HG03060 (cell line): ENCODE measurements at regions not wholly inside any gene's neighbourhood (a gene's known extent, or its start where the extent isn't known, plus 50 kb on each side); places are given as distances from the start of the nearest gene placed in this dataset.

ENCODE experiments used
- ATAC-seq: cut with Tn5 transposase; IDR thresholded peaks from one replicate; pipeline ENCODE4 v1.9.1; 2021; ENCODE audit warnings: low read depth, moderate number of reproducible peaks; ENCODE audit not compliant: unreplicated experiment

DNA sequence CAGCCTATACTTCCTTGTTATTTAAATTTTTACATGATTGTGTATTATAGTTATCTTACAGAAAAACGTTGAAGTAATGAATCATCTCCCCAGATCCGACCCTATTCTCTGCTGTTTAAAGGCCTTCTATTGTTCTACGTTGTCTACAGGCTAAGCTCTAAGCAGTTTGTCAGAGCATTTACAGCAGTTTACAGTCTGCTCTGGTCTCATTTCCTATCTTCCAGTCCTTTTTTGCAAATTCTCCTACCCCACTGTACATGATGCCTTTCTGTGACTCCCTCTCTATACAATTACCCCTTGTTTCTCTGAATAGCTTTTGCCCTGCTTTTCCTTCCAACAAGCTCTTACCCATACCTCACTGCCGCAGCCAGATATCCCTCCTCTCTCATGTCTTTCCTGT lies 319.2 kb upstream of the FMN2 start:
- ATAC-seq, result no peak

DNA sequence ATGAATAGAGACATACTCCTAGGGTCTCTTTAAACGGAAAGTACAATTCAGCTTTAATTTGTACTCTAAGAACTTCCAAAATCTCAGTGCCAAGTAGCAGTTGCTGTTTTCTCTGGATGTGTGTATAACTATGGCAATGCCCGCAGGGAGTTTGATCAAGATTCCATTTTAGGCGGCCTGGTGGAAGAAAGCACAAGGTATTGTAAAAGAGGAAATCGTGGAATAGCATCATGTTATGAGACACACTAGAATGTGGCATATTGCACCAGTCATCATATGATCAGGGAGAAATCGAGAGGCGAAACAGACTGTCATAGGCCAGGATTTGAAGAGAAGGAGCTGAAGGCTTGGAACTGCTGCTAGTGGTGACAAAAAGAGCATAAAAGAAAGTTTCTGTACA lies 316.2 kb upstream of the FMN2 start:
- ATAC-seq, result no peak

DNA sequence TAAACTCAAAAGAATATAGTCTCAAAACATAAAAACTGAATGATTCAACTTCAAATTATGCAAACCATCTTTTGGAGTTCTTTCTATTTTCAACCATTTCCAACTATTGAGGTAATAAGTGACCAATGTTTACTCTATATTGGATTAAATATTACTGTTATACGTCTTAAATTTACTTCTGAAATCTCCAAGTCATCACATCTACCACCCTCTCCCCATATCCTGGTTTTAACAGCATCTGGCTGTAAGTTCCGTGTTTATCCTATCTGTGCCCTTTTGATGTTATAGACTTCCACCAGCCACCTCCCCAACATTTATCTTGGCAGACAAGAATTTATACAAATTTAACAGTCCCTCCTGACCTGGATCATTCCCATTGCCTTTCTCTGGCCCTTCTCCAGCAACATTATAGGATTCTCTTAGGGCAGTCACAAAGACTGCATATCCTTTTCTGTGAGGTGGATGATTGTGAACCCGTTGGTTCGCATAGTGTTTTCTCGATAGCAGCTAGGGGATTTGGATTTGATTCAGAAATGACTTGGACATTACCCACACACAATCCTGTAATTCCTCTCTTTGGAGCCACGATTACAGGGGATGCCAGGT lies 313.4 kb upstream of the FMN2 start:
- no peak for ATAC-seq

DNA sequence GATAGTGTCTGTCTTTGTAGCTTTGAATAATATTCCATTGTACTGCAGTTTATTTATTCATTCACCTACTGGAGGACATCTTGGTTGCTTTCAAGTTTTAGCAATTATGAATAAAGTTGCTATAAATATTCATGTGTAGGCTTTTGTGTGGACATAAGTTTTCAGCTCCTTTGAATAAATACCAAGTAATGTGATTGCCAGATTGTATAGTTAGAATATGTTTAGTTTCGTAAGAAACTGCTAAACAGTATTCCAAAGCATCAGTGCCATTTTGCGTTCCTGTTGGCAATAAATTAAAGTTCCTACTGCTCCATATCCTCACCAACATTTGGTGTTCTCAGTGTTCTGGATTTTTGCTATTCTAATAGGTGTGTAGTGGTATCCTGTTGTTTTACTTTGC lies 311.7 kb upstream of the FMN2 start:
- ATAC-seq, result no peak

DNA sequence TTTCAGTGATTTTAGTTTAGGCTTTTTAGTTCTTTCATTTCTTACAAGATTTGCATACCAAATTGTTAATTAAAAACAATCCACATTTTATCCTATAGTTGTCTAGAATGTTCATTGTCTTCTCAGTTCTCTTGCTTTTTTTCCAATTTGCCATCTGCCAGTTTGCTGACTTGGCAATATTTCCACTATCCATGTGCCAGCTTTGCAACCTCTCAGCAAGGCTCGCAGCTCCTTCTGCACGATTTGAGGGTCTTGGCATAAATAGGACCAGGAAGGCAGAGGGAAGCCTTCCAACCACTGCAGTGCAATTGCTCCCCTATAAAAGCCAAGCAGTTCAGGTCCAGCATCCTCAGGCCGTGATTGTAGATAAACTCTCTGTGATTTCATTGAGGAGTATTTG lies 306.8 kb upstream of the FMN2 start:
- ATAC-seq, result no peak

DNA sequence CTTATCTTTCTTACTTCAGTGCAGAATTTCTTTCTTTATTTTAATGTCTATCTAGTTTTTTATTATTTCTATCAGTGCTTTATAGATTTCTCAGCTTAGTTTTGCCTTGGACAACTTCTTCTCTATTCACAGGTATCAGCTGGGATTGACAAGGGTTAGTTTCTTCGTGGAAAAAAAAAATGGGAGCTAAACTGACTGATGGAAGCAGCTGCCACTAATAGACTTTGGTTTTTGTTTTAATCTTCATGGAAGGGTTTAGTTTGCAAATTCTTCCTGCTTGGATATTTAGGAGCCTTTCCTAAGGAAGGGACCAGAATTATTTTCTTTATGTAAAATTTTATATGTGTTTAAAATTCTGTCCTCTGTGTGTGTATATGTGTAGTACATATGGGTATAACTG lies 306.1 kb upstream of the FMN2 start:
- ATAC-seq, result no peak

DNA sequence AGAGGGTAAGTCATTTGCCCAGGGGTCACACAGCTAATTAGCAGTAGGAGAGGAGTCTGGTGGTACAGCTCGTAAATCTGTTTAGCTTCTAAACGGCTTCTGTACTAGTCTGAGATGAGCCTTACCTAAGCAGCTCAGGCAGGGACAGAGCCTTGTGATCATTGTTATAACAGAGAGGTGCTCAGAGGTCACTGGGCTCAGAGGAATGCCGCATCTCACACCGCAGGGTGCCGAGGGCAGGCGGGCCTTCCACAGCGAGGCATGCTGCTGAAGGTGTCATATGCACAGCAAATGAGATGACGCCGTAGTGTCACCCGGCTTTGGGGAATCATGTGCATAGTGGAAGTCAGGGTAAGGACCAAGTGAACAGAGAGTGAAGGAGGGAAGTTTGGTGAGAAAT lies 305.2 kb upstream of the FMN2 start:
- ATAC-seq, result no peak

DNA sequence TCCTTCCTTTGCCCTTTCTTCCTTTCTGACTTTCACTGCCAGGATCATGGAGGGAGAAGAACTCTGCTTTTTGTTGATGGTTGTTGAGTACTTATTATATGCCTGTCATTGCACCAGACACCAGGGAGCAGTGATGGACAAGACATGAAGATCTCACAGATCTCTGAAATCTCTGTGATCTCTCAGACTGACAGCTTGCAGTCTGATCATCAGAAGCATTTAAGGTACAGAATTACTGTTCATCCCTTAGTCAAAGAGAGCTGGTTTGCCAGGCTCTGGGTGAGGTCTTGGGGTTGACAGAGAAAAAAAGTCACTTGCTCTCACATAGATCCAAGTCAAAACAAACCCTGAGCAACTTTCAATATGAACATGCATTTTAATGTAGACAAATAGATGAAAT lies 299.5 kb upstream of the FMN2 start:
- ATAC-seq, result no peak

DNA sequence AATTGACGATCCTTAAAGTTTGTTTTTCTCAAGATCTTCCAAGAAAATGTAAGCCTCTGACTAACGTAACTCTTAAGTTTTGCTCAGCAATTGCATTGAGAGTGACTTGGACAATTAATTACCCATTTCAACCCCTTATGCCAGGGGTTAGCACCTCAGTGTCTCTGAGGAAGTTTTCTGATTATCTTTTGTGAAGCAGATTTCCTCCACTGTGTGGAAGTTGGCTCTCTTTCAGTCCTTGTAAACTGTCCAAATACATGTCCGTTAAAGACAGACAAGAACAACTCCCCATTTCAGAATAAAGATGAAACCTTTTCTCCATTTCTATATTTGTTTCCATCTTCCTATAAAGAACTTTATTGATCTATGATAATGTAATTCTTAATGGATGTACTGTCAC lies 296.4 kb upstream of the FMN2 start:
- ATAC-seq, result no peak

DNA sequence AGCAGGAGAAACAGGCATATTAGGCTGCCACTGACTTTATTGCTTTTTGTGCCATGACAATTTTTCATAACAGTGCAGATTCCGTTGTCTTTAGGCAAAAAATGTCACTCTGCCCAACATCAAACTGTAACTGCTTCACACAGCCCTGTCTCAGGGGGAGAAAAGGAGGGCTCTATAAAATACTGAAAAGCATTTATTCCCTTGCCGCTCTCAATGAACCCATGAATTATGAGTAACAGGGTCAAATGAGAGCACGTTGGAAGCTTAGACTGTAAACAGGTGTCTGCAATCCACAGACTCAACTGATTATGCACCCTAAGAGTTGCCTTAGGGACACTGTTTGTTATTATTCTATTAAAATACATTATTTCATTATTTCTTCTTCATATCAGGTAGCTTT lies 292.1 kb upstream of the FMN2 start:
- no peak for ATAC-seq

DNA sequence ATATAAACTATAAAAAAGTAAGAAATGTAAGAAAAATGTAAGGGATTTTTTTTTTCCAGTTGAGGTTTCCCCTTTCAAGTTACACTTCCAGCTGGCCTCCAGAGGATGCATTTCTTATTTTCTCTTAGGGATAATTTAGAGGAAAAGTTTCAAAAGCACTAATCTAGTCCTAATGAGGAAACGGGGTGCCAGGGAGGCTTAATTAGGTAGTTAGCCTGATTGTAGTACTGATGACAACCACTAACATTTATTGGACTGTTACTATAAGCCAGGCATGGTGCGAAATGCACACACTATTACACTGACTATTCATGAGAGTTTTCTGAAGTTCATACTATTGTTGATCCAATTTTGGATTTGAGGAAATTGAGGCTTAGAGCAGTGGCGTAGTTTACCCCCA lies 290.8 kb upstream of the FMN2 start:
- no peak for ATAC-seq

DNA sequence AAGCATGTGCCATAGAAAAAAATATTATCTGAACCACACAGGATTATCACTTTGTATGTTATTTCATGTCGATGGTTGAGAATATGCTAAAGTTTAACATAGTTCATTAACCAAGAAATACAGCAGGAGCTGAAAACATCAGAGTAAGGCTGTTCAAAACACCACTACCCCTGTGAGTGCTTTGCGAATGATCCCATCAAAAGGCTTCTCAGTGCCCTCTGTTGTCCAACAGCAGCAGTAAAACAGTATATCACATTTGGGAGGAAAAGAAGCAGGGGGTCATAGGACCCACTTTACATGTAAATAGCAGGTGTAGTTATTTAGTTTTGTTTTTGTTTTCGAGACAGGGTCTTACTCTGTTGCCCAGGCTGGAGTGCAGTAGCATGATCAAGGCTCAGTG lies 289.4 kb upstream of the FMN2 start:
- no peak for ATAC-seq

DNA sequence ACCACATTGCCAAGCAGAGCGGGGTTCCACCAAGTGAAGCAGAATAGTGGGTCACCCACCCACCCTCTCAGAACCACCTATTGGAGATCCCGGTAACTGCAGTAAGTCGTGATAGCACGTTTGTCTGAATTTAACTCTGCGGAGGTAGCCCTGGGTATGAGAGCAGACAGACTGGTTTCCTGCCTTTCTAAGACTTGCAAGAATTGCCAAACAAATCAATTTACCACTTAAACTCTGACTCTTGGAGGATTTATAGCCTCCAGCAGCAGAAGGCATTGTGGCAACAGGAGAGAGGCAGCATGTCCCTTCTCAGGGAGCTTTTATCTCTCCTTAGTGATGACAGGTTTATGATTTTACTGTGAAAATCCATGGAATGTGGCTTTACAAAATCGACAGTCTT lies 287.9 kb upstream of the FMN2 start:
- no peak for ATAC-seq

DNA sequence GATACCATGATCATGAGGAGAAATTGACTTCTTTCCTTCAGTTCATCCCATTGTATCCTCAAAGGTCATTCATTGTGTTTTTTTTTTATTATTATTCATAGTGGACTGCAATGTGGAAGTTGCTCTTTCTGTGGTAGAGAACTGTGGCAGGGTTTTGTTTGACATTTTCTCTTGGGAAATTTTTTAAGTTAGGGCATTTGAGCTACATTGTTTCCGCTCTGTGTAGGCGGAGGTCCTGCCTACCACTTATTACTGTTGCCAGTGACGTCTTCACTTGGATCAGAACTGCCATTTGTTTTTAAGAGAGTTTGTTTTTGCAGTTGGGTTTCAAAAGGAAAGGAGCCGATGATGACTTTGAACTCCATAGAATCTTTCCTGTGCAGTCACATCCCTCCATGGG lies 287.4 kb upstream of the FMN2 start:
- no peak for ATAC-seq

DNA sequence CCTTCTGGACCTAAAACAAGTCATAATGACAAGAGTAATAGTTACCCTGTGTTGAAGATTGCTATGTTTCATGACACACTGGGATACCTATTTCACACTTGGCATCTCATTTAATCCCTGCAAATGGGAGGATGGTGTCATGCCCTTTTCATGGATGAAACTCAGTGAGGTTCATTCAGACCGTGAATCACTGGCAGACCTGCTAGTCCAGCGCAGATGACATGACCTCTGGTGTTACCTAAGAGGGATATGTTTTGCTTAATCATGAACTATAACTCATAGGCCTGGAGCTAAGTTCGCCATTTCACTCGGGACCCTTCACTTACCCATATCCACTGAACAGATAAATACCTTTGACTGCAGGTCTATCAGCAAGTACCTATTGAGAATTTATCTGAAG lies 286.6 kb upstream of the FMN2 start:
- no peak for ATAC-seq

DNA sequence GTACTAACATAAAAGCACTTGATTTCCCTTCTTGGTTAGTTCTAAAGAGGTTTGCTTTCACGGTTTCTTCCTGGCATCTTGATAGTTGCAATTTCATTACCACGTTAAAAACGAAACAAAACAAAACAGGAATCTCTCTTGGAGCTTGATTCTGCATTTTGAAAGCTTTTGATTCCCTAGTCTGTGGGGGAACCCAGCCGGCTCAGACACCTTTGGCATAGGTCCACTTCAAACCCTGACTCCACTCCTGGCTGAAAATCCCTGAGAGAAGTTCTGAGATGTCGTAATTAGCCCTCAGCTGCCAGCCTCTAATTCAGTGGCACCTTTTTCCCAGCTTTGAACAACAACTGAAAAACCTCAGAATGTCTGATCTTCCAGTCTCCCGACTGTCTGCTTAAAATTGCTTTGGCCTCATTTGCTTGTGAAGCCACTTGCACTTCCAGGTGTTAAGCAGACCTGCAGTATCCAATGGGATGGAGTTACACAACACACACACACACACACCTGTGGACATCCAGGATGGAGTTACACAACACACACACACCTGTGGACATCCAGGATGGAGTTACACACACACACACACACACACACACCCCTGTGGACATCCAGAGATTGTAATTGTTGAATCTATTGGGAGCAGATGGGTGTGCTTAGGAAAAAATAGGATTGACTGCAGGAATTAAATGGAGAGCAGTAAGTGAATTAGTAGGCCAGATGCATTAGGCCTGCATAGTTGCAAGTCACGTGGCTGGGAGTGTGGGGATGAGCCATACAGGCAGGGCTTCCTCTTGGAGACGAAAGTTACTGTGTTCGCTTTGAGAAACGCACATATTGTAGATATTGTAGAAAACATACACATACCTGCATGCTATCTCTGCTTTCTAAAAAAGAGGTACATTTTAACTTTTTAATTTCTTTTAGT lies 285.6 kb upstream of the FMN2 start:
- ATAC-seq, result no peak

DNA sequence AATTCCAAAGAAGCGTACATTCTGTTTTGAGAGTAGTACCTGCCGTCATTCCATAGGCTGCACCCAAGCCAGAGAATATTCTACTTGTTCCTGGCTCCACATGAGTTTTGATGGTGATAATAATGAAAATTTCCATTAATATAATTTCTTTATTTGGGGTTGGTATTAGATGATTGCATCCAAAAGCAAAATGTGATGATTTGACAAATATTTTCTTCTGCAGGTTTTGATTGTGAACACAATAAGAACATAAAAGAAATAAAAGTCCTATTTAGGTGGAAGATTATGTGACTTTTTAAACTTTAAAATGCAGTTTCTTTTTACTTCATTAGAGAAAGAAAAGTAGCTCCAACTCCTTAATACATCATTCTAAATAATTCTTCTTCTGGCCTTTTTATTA lies 284.8 kb upstream of the FMN2 start:
- ATAC-seq, result no peak

DNA sequence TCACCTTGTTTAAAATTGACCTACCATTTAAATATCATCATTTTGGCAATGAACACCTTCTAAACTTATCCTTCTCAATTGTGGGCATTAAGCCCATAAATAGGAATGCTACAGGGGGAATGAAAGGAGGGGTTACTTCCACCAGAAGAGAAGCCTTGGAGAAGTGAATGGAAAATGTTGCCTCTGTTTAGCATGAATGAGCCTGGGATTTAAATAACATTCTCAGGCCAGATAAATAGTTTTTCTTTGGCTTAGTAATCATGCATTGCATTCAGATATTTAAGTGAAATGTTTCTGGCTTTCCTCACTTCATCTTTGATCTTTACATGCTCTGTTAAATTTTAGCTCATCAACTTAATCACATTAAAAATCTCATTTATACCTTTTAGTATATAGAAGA lies 284.3 kb upstream of the FMN2 start:
- no peak for ATAC-seq

DNA sequence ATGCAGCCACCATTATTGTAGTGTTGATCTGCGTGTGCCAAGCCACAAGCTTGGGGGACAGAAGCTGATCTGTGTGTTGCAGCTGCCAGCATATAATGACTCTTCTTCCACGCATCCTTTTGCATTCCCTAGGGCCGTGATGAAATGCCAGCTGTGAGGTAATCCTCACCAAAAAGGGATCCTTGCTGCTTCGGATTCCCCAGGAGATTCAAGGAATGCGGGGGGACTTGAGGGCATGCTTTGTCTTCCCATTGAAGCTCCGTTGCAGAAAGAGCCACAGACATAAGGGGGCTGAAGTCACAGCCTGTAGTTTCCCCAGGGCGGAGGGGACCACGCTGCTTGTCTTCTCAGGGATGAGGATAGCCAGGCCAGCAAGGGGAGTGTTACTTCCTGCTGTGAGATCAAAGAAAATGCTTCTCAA lies 281.6 kb upstream of the FMN2 start:
- no peak for ATAC-seq

DNA sequence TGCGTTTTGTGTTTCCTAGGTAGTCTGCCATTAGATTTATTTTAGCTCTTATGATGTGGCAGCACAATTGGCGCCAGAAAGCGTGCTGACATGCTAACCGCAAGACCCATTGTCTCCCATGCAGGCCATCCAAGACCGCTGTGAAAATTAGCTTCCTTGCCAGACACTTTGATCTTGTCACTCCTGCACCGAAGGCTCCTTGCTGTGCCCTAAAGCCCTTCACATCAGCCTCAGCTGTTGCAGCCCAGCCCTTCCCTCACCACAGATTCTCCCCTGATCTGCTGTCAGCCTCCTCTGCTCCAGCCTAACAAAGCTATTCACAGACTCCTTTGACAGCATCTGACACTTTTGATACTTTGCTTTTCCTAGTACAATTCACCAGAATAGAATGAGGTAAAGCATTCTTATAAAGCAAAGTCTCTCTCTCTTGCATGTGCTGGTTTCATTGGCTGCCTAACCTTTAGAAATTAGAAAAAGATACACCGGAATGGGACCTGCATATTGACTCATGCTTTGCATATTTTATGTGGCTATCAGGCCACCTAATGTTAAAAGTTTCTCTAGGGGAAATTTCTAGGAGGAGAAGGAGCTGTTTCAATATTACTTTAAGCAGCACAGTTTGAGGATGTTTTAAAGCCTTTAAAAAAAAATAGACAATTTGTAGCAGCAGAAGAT lies 280.3 kb upstream of the FMN2 start:
- ATAC-seq, result no peak

DNA sequence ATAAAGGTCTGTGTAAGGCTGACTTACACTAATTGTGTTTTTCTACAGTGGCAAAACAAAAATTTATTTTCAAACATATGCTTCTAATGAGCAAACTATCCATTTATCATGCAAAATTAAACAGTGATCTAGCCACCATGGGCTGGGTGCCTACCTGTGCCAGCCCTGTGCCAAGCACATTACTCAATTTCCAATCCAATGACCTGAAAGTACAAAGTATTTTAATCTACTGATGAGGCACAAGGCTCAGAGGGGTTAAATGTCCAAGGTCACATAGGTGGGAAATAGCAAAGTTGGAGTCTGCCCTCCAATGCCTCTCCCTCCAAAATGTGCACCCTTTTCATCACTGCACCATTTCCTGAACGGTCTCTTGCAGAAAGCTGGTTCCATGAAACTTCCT lies 279.1 kb upstream of the FMN2 start:
- ATAC-seq, result no peak
